Stimulated activated CD4-positive, alpha-beta T cell treated with anti-CD3 and anti-CD28 coated beads, TNF-alpha, amount 100 ng/mL, for 1 hour (primary cell): ENCODE measurements at regions not wholly inside any gene's neighbourhood (a gene's known extent, or its start where the extent isn't known, plus 50 kb on each side); places are given as distances from the start of the nearest gene placed in this dataset.
"Not testable (repeated sequence)": the region's sequence is repeated elsewhere in the genome, so short reads cannot be mapped to it uniquely, and the experiment has no call there.

Source experiments
- DNase-seq, 3 donors: peaks; one replicate each; pipeline ENCODE4 v3.0.0-alpha.2; 2020; ENCODE audit warnings: low read depth in 3 of 3, low spot score in 1 of 3

DNA sequence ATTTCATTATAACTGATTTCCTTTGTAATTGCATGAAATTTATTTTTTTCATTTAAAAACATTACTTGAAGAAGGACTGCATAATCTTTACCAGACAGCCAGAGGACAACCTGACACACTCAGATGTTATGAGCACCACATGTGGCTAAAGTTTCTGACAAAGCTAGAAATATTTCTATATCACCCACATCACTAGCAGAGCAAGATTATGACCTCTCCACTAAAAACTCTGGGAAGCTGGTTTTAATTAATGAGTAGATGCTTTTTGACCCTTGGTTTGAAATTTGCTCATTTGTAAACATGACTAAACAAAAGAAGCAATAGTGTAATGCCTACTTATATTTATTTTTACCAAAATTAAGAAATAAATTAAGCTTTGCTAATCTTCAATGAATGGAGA is 661.5 kb upstream of the EPHA5 start:
- DNase-seq: no peak

DNA sequence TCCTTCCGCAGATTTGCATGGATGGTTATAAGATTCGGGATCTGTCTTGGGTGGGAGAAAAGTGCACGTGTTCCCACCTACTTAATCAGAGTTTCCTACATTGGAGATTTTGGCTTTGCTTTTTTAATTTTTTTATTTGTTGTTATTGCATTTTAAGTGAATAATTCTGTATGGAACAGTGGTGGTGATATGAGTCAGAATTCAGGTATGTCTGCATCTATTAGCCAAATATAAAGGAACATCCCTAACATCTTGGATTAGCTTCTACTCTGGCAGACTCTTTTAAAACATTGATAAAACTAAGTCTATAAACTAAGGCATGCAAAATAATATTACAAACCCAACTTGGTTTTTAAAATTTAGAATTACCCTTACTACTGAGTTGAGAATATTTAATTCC is 659.8 kb upstream of the EPHA5 start:
- DNase-seq: no peak

DNA sequence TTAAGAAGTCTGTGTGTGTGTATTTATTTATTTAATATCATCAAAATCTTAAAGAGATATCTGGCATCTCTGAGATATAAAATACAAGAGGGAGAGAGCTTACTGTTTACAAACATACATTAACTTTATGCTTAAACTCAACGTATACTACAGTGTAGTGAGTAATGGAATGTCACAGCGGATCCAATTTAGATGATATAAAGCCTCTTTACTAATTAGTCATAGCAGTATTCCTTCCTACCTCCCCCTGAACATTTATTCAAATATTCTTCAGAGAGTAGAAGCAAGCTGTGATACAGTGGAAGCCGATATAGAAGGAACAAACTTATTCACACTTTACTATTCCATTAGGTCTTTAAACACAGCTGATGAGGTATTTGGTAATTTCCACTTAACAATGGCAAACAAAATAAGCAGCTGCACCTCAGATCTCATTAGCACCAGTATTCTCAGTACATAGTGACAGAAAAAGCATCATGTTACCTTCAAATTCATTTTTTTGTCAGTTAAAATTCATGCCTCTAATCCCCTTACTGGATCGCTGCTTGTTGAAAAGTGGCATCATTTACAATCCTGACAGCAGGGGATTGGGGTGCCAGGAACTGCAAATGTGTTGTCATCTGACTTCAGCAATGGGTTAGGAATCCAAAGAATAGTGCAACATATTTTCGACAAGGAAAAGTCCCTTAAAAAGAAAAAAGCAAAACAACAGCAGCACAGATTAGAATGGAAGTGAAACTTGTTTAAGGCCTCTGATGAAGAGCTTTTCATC is 658.7 kb upstream of the EPHA5 start:
- no peak for DNase-seq

GRCh38 chr4:66307641-66308438 is 637.6 kb upstream of the EPHA5 start:
- DNase-seq: no peak

DNA sequence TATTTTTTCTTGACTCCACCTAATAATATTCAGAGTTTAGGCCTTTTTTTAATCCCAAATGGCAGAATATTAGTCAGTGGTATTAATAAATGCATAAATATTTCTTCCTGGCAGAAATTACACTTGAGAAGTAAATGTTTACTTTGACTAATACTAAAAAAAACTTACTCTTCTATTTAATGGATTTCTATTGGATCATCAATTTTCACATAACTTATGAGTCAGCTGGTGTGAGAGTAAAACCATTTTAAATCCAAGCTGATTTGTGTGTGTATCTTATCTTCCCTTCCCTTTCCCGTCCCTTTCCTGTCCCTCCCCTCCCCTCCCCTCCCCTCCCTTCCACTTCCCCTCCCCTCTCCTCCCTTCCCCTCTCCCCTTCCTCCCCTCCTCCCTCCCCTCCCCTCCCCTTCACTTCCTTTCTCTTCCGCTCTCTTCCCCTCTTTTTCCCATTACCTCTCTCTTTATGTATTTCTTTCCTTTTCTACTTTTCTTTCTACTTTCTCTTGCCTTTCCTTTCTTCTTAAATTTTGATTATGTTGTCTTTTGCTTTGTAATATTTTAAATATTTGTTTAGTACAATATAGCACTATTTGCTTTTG is 630.1 kb upstream of the EPHA5 start:
- DNase-seq: no peak

- no peak for DNase-seq
These were observed 628.3 kb upstream of the EPHA5 start for GRCh38 chr4:66298569-66298968.

- no peak for DNase-seq
These were observed 627.4 kb upstream of the EPHA5 start for GRCh38 chr4:66297703-66298102.

- DNase-seq: no peak
These were observed 624.3 kb upstream of the EPHA5 start for GRCh38 chr4:66294638-66295037.

GRCh38 chr4:66284991-66285451 is 614.7 kb upstream of the EPHA5 start:
- no peak for DNase-seq

DNA sequence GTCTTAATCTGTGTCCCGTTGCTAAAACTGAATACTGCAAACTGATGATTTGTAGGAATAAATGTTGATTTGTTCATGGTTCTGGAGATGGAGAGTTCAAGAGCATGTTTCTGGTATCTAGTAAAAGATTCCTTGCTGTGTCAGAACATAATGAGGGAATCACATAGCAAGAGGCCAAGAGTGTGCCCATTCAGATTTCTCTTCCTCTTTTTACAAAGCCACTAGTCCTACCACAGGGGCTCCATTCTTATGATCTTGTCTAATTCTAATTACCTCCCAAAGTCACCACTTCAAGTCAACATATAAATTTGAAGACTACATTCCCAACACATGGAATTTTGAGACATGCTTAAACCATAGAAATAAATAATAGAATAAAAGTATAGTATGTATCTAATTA is 608.8 kb upstream of the EPHA5 start:
- no peak for DNase-seq

DNA sequence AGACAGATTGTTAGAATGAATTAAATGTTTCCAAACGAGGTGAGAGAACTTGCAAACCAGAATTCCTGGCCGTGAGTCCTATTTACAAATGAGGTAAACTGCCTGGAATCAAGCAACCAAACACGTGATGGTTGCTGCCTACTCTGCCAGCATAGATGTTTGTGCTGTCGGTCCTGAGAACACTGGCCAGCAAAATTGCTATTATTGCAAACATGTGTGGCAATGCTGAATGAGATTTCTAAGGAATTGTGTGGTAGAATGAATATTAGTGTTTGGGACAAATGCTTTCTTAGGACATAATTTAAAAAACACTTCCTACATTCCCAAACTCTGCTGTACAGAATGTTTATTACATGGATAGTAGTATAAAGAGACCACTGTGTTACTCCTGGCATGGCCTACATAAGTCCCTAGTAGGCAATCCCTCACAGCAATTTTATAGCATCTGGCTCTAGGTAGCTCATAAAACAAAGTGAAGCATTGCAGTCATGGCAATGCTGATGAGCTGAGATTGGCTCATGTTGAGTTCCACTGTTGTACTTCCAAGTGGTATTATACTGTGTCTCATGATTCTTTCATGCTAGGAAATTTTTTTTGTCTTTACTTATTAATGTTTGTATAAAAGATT is 605.2 kb upstream of the EPHA5 start:
- no peak for DNase-seq

- no peak for DNase-seq
These were observed 602.8 kb upstream of the EPHA5 start for GRCh38 chr4:66273110-66273509.

- not testable (repeated sequence) for DNase-seq
These were observed 600.1 kb upstream of the EPHA5 start for GRCh38 chr4:66270356-66270755.

DNA sequence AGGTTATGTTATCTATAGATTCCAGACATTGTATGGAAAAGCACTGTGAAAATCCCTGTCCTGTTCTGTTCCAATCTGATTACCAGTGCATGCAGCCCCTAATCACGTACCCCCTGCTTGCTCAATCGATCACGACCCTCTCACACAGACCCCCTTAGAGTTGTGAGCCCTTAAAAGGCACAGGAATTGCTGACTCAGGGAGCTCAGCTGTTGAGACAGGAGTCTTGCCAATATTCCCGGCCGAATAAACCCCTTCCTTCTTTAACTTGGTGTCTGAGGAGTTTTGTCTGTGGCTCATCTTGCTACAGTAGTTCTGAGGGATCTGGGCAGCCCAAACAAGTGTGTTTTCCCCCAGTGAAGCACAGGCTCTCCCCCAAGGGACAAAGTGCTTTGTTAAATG is 596.3 kb upstream of the EPHA5 start:
- not testable (repeated sequence) for DNase-seq

DNA sequence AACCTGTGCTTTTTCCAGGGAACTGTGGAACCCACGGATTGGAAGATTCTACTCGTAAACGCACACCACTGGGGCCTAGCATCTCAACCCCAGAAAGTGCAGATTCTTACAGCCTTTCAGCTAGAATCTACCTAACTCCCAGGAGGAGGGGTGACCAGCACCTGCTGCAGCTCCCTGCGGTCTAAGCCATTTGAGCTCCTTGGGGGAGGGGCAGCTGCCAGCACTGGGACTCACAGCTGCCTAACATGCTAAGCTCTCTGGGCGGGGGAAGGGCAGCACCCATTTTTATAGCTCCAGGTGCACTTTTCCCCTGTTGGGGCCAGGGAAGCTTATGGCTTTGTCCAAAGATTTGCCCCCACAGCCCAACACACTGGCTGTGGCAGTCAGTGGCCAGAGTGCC is 595.7 kb upstream of the EPHA5 start:
- DNase-seq: no peak

GRCh38 chr4:66252291-66252690 is 582.0 kb upstream of the EPHA5 start:
- no peak for DNase-seq

DNA sequence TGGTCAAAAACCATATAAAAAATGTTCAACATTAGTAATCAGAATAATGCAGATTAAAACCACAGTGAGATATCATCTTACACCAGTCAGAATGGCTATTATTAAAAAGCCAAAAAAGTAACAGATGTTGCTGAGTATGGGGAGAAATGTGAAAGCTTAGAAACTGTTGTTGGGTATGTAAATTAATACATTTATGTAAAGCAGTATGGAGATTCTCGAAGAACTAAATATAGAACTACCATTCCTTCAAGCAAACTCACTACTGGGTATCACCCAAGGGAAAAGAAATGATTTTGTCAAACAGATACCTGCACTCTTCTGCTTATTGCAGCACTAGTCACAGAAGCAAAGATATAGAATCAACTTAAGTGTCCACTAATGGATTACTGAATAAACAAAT is 576.4 kb upstream of the EPHA5 start:
- no peak for DNase-seq

GRCh38 chr4:66235876-66236275 is 565.6 kb upstream of the EPHA5 start:
- DNase-seq: no peak

GRCh38 chr4:66229885-66230284 is 559.6 kb upstream of the EPHA5 start:
- DNase-seq: no peak

DNA sequence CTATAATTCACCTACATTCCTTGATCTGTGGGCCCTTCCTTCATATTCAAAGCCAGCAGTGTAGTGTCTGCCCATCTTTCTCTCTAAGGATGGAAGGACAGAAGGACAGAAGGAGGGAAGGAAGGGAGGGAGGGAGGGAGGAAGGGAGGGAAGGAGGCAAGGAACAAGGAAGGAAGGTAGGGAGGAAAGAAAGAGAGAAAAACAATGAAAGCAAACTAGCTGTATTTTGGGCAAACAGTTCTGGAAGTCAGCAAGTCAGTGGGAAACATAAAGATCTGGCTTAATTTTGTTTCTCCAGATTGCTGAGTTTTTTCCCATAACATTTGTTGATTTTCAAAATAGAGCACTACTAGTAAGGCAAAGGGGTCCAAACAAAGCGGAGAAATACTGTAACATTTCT is 555.2 kb upstream of the EPHA5 start:
- no peak for DNase-seq

- DNase-seq: no peak
These were observed 552.9 kb upstream of the EPHA5 start for GRCh38 chr4:66223068-66223703.
